Stomach (tissue), 4 donors: ENCODE measurements at regions not wholly inside any gene's neighbourhood (a gene's known extent, or its start where the extent isn't known, plus 50 kb on each side); places are given as distances from the start of the nearest gene placed in this dataset.

ENCODE experiments used
- CTCF ChIP-seq, 7 experiments: fragments of 450-650 bp in 4 of 7; fragments of 200-600 bp in 3 of 7; sonication (generic) in 3 of 7; IDR thresholded peaks; one replicate each; pipeline ENCODE4 v1.5.1; 2016 to 2019; ENCODE audit warnings: antibody characterized with exemption in 7 of 7, control low read depth in 2 of 7, mild to moderate bottlenecking in 1 of 7
- EP300 ChIP-seq: sonication (generic); formaldehyde crosslinking; IDR thresholded peaks from one replicate; pipeline ENCODE4 v1.6.1; 2017; ENCODE audit warnings: antibody characterized with exemption
- POLR2AphosphoS5 ChIP-seq, 3 donors: sonication (generic); formaldehyde crosslinking; IDR thresholded peaks; one replicate each; pipeline ENCODE4 v1.6.1; 2016; ENCODE audit warnings: antibody characterized with exemption in 3 of 3

GRCh38 chr3:78353231-78353630 lies 1313.3 kb downstream of the ROBO2 start:
- no peak for TF ChIP-seq CTCF (IDR thresholded peaks at IDR 0.05)
- no peak for TF ChIP-seq POLR2AphosphoS5 (IDR thresholded peaks at IDR 0.05)
- TF ChIP-seq EP300, result no peak
